NB4 (cell line): ENCODE measurements at regions not wholly inside any gene's neighbourhood (a gene's known extent, or its start where the extent isn't known, plus 50 kb on each side); places are given as distances from the start of the nearest gene placed in this dataset.

Experiments
- CTCF ChIP-seq: IDR thresholded peaks from one replicate; pipeline ENCODE4 v1.5.1; 2012; ENCODE audit warnings: low read depth, low read length
- MAX ChIP-seq: IDR thresholded peaks from 2 replicates; pipeline ENCODE4 v1.6.1; 2011; ENCODE audit warnings: low read depth, low read length
- POLR2A ChIP-seq: IDR thresholded peaks from 2 replicates; pipeline ENCODE4 v1.6.1; 2011; ENCODE audit warnings: mild to moderate bottlenecking; ENCODE audit not compliant: insufficient read length; ENCODE audit errors: extremely low read depth

GRCh38 chr9:134551644-134552348, 89.8 kb upstream of the COL5A1 start:
- TF ChIP-seq CTCF (no peak), POLR2A (no peak), MAX (no peak)
